Muscle of leg (tissue), 3 donors: ENCODE measurements at regions not wholly inside any gene's neighbourhood (a gene's known extent, or its start where the extent isn't known, plus 50 kb on each side); places are given as distances from the start of the nearest gene placed in this dataset.

Source experiments
- DNase-seq: peaks from one replicate; pipeline ENCODE4 v3.0.0; 2013
- H3K27ac ChIP-seq: one replicate; pipeline ENCODE4 v1.5.1; 2013; ENCODE audit warnings: mild to moderate bottlenecking, low read length, control low read depth
- H3K27me3 ChIP-seq: one replicate; pipeline ENCODE4 v1.6.1; 2013; ENCODE audit warnings: low read length; ENCODE audit not compliant: control insufficient read depth, insufficient read depth
- H3K36me3 ChIP-seq: one replicate; pipeline ENCODE4 v1.6.1; 2013; ENCODE audit warnings: low read length; ENCODE audit not compliant: control insufficient read depth, insufficient read depth
- H3K4me1 ChIP-seq: one replicate; pipeline ENCODE4 v1.6.1; 2013; ENCODE audit warnings: low read length; ENCODE audit not compliant: control insufficient read depth, insufficient read depth
- H3K4me3 ChIP-seq: one replicate; pipeline ENCODE4 v1.5.1; 2013; ENCODE audit warnings: low read length, control low read depth
- H3K9me3 ChIP-seq: replicated peaks from 2 replicates; pipeline ENCODE4 v1.6.1; 2013; ENCODE audit warnings: low read depth, low read length; ENCODE audit not compliant: control insufficient read depth
- WGBS: methylation state at CpG from one replicate; pipeline ENCODE4 v1.1.5; 2013; ENCODE audit warnings: missing lambda C conversion rate; ENCODE audit not compliant: insufficient coverage; 5-methylcytosine and 5-hydroxymethylcytosine counted together

- H3K4me1 ChIP-seq = no peaks in the 10 kb centered on the region
- H3K27me3 ChIP-seq = peaks cover 3% of the 10 kb centered on the region
- H3K27ac ChIP-seq = no peak overlapping the region
- DNase-seq = no peak
- H3K4me3 ChIP-seq = no peak overlapping the region
- WGBS = no CpG with 5 or more reads among the region's 2 CpGs
- H3K36me3 ChIP-seq = no peaks in the 10 kb centered on the region
- H3K9me3 ChIP-seq = no peaks in the 10 kb centered on the region
These were observed 74.2 kb upstream of the EGR2 start for GRCh38 chr10:62890395-62890794.

GRCh38 chr10:62887642-62888041, 71.5 kb upstream of the EGR2 start:
- Histone ChIP-seq H3K27ac (no peak overlapping the region), H3K36me3 (no peaks in the 10 kb centered on the region), H3K27me3 (peaks cover 3% of the 10 kb centered on the region), H3K4me1 (no peaks in the 10 kb centered on the region), H3K4me3 (no peak overlapping the region), H3K9me3 (no peaks in the 10 kb centered on the region)
- no peak for DNase-seq
- WGBS = 78% methylated on average over 1 of the region's 2 CpGs

DNA sequence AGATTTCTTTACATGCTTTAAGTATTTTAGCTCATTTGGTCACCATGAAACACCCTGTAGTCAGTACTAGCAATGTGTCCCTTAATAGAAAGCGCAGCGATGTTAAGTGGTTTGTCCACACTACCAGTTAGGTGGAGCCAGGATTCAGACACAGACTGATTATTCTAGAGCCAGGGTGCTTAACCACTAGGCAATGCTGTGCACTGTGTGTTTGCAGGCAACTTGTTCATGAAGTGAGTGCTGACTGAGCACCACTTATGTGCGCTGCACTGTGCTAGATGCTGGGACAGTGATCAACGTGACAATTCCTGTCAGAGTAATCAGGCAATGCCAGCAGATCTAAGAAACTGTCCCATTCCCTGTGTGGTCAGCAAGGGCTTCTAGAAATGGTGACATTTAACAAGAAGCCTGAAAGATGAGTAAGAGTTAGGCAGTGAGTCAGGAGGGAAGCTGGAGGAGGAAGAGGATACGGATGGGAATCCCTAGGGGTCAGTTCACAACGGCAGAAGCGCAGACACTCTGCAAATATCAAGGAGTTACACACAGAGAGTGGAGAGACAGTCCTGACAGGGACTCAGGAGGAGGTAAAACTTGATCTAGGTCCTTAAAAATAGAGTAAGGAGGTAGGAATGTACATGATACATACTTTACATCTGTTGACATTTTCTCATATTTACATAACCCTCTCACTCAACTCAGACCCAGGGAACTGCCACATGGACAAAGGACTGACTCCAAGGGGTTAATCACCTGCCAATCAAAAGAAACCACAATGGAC, 69.7 kb upstream of the EGR2 start:
- H3K36me3 ChIP-seq = no peaks in the 10 kb centered on the region
- DNase-seq = peak; percentile 15
- no peak overlapping the region for H3K4me3 ChIP-seq
- H3K27me3 ChIP-seq = peaks cover 3% of the 10 kb centered on the region
- no peaks in the 10 kb centered on the region for H3K4me1 ChIP-seq
- no peaks in the 10 kb centered on the region for H3K9me3 ChIP-seq
- 48% methylated on average over 6 of the region's 7 CpGs for WGBS
- no peak overlapping the region for H3K27ac ChIP-seq

DNA sequence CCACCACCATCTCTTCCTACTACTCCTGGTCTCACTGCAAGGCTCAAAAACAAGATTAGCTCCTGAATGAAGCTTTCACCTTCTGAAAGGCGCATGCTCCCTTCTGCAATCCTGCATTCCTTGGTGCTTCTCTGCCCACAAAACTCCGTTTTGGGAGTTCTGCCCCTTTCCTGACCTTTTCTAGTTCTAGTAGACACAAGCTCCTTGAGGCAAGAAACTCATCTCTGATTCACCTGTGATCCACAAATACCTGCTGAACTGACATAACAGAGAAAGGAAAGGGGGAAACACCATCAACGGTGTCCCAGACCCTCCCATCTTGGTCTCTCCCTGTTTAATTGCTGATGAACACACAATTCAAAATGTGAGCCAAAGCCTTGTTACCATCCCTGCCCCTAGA, 64.0 kb upstream of the EGR2 start:
- Histone ChIP-seq H3K4me1 (no peaks in the 10 kb centered on the region), H3K27ac (no peak overlapping the region), H3K4me3 (no peak overlapping the region), H3K27me3 (no peaks in the 10 kb centered on the region), H3K9me3 (no peaks in the 10 kb centered on the region), H3K36me3 (no peaks in the 10 kb centered on the region)
- WGBS = 68% methylated on average over 2 of the region's 3 CpGs
- DNase-seq = no peak

DNA sequence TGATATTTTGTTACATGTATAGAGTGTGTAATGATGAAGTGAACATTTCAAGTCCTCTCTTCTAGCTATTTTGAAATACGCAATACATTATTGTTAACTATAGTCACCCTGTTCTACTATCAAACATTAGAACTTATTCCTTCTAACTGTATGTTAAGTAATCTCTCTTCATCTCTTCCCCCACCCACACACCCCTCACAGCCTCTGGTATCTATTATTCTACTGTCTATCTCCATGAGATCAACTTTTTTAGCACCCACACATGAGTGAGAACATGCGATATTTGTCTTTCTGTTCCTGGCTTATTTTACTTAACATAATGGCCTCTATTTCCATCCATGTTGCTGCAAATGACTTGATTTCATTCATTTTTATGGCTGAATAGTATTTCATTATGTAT, 57.7 kb upstream of the EGR2 start:
- DNase-seq = no peak
- no CpG with 5 or more reads among the region's 2 CpGs for WGBS
- no peaks in the 10 kb centered on the region for H3K9me3 ChIP-seq
- H3K4me3 ChIP-seq = no peak overlapping the region
- H3K27ac ChIP-seq = no peak overlapping the region
- no peaks in the 10 kb centered on the region for H3K27me3 ChIP-seq
- H3K4me1 ChIP-seq = no peaks in the 10 kb centered on the region
- no peaks in the 10 kb centered on the region for H3K36me3 ChIP-seq

DNA sequence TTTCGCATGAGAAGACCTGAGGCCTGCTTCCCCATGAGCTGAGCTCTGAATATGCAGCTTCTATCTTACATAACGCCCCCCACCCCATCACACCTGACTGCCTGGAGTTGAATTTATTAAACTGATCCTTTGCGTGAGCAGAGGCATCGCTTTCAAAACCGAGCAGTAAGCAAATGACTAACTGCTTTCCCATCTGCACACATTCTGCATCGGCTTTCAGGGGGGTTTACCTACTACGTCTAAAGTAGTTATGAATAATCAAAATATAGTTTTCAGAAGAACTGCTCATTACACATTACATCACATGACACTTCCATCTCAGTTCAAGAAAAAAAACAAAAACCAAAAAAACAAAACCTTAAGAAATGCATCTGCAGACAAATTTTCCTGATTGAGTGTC, 54.7 kb upstream of the EGR2 start:
- WGBS = 50% methylated on average over 1 of the region's 7 CpGs

GRCh38 chr10:62869958-62870357, 53.8 kb upstream of the EGR2 start:
- Histone ChIP-seq H3K27me3 (no peaks in the 10 kb centered on the region), H3K36me3 (no peaks in the 10 kb centered on the region), H3K4me1 (no peaks in the 10 kb centered on the region), H3K9me3 (no peaks in the 10 kb centered on the region), H3K27ac (no peak overlapping the region), H3K4me3 (no peak overlapping the region)
- no CpG with 5 or more reads among the region's 3 CpGs for WGBS
- no peak for DNase-seq

More for the DNA sequence above, 54.7 kb upstream of the EGR2 start:
- Histone ChIP-seq H3K27ac (no peak overlapping the region), H3K4me1 (no peaks in the 10 kb centered on the region), H3K27me3 (no peaks in the 10 kb centered on the region), H3K36me3 (no peaks in the 10 kb centered on the region), H3K9me3 (no peaks in the 10 kb centered on the region), H3K4me3 (no peak overlapping the region)
- DNase-seq = no peak

- H3K27me3 ChIP-seq = no peaks in the 10 kb centered on the region
- no peak overlapping the region for H3K4me3 ChIP-seq
- H3K27ac ChIP-seq = no peak overlapping the region
- H3K36me3 ChIP-seq = no peaks in the 10 kb centered on the region
- H3K4me1 ChIP-seq = no peaks in the 10 kb centered on the region
- no peaks in the 10 kb centered on the region for H3K9me3 ChIP-seq
- no peak for DNase-seq
- WGBS = no CpG with 5 or more reads among the region's 1 CpG
These were observed 50.8 kb upstream of the EGR2 start for GRCh38 chr10:62866941-62867340.

DNA sequence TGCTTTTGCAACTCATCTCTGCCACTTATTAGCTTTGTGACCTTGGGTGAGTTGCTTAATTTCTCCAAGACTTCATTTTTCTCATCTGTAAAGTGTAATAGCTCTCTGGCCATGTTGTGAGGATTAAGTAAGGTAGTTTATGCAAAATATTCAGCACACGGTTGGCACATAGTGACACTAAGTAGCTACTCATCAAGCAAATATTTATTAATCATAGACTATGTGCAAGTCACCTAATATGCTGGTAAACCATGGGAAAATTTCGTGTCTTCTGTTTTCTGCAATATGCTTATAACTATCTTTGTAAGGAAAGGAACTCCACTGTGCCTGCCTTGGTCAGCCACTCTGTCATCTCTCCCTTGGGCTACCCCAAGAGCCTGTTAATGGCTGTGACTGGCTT, 50.3 kb upstream of the EGR2 start:
- WGBS = no CpG with 5 or more reads among the region's 2 CpGs
- H3K4me3 ChIP-seq = no peak overlapping the region

More for the DNA sequence above, 50.3 kb upstream of the EGR2 start:
- Histone ChIP-seq H3K27me3 (no peaks in the 10 kb centered on the region), H3K9me3 (no peaks in the 10 kb centered on the region), H3K4me1 (no peaks in the 10 kb centered on the region), H3K36me3 (no peaks in the 10 kb centered on the region), H3K27ac (no peak overlapping the region)
- DNase-seq = no peak
